ENCODE measurements at regions not wholly inside any gene's neighbourhood (a gene's known extent, or its start where the extent isn't known, plus 50 kb on each side); places are given as distances from the start of the nearest gene placed in this dataset.

- no peak overlapping the region for H2AFZ ChIP-seq (ENCODE audit: low read depth, low read length, severe bottlenecking)
- H3K36me3 ChIP-seq (ENCODE audit: low read length), result no peaks in the 10 kb centered on the region
- H3K9me3 ChIP-seq (ENCODE audit: insufficient read depth, low read length), result no peaks in the 10 kb centered on the region
- no peak overlapping the region for H3K4me2 ChIP-seq (ENCODE audit: low read depth, low read length, poor library complexity, severe bottlenecking)
- H3K9ac ChIP-seq (ENCODE audit: low read length), result no peak overlapping the region
- H4K20me1 ChIP-seq (ENCODE audit: low read depth, low read length), result no peaks in the 10 kb centered on the region
- TF ChIP-seq, protein P1, sequence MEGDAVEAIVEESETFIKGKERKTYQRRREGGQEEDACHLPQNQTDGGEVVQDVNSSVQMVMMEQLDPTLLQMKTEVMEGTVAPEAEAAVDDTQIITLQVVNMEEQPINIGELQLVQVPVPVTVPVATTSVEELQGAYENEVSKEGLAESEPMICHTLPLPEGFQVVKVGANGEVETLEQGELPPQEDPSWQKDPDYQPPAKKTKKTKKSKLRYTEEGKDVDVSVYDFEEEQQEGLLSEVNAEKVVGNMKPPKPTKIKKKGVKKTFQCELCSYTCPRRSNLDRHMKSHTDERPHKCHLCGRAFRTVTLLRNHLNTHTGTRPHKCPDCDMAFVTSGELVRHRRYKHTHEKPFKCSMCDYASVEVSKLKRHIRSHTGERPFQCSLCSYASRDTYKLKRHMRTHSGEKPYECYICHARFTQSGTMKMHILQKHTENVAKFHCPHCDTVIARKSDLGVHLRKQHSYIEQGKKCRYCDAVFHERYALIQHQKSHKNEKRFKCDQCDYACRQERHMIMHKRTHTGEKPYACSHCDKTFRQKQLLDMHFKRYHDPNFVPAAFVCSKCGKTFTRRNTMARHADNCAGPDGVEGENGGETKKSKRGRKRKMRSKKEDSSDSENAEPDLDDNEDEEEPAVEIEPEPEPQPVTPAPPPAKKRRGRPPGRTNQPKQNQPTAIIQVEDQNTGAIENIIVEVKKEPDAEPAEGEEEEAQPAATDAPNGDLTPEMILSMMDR (IDR thresholded peaks at IDR 0.05; ENCODE audit: insufficient read depth, low read length, poor library complexity, severe bottlenecking), result no peak
- no peak for TF ChIP-seq EZH2phosphoT487 (conservative IDR thresholded peaks at IDR 0.05; ENCODE audit: low read length)
- no peaks in the 10 kb centered on the region for H3K79me2 ChIP-seq (ENCODE audit: insufficient read depth, low read length)
- no peaks in the 10 kb centered on the region for H3K9me2 ChIP-seq (replicated peaks; ENCODE audit: insufficient read depth, low read length)
- no peak overlapping the region for H3K27ac ChIP-seq (ENCODE audit: low read depth, low read length)
- no peak overlapping the region for H3K4me3 ChIP-seq (ENCODE audit: insufficient read depth, low read length, poor library complexity, severe bottlenecking)
- no peaks in the 10 kb centered on the region for H3F3A ChIP-seq (ENCODE audit: insufficient read depth)
- no peaks in the 10 kb centered on the region for H3K27me3 ChIP-seq (ENCODE audit: low read length)
These were observed 392.1 kb downstream of the CNTNAP4 start for GRCh38 chr16:76669288-76669687.

DNA sequence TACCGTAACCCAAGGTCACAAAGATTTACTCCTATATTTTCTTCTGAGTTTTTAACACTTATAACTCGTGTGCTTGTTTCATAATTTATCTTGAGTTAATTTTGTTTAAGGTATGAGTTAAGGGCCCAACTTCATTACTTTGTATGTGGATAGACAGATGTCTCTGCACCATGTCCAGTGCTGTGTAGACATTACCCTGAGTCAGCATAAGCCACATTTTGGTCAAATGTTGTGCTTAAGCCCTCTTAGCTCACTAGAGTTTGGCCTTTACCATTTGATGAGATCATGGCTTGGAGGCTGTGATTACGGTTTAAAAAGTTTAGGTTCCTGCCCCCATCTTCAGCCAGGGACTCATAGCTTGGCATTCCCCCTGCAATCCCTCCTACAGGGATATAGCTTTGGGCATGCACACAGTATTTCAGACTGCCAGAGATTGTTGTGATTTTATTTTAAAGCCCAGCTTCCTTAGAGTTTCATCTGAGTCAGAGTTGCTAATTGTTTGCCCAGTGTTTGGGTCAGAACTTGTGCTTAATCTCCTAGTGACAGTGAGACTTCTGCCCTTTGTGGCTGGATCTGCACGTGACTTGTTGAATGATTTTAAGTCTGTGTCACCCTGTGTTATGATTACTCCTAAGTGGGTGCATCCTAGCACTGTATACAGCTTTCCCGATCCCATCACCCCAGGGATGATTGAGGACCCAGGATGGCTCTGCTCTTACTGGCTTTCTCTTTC lies 393.1 kb downstream of the CNTNAP4 start:
- Histone ChIP-seq H3K9ac (ENCODE audit: low read length) (no peak overlapping the region), H3F3A (ENCODE audit: insufficient read depth) (no peaks in the 10 kb centered on the region), H3K4me2 (ENCODE audit: low read depth, low read length, poor library complexity, severe bottlenecking) (no peak overlapping the region), H3K9me2 (replicated peaks; ENCODE audit: insufficient read depth, low read length) (no peaks in the 10 kb centered on the region), H3K79me2 (ENCODE audit: insufficient read depth, low read length) (no peaks in the 10 kb centered on the region), H3K9me3 (ENCODE audit: insufficient read depth, low read length) (no peaks in the 10 kb centered on the region), H4K20me1 (ENCODE audit: low read depth, low read length) (no peaks in the 10 kb centered on the region), H3K27ac (ENCODE audit: low read depth, low read length) (no peak overlapping the region), H3K4me3 (ENCODE audit: insufficient read depth, low read length, poor library complexity, severe bottlenecking) (no peak overlapping the region), H3K36me3 (ENCODE audit: low read length) (no peaks in the 10 kb centered on the region), H2AFZ (ENCODE audit: low read depth, low read length, severe bottlenecking) (no peak overlapping the region), H3K27me3 (ENCODE audit: low read length) (no peaks in the 10 kb centered on the region)
- no peak for TF ChIP-seq EZH2phosphoT487 (conservative IDR thresholded peaks at IDR 0.05; ENCODE audit: low read length)
- TF ChIP-seq, protein P1 (IDR thresholded peaks at IDR 0.05; ENCODE audit: insufficient read depth, low read length, poor library complexity, severe bottlenecking), result no peak

DNA sequence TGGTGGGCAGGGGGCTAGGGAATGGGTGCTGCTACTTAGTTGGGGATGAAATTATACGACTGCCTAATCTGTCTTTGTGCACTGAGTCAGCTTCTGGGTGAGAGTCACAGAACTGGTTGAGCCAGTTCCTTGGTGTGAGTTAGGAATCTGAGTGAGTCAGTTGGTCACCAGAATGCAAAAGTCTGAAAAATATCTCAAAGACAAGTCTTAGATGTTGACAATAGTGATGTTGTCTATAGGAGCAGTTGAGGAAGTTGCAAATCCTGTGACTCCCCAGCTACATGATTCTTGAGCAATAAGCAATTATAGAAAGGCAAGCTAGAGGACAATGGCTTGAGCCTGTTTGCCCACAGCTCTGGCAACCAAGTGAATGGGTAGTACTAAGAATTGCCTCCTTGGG lies 399.2 kb downstream of the CNTNAP4 start:
- H3K4me2 ChIP-seq (ENCODE audit: low read depth, low read length, poor library complexity, severe bottlenecking), result no peak overlapping the region
- H3K79me2 ChIP-seq (ENCODE audit: insufficient read depth, low read length), result no peaks in the 10 kb centered on the region
- no peaks in the 10 kb centered on the region for H3K9me3 ChIP-seq (ENCODE audit: insufficient read depth, low read length)
- no peaks in the 10 kb centered on the region for H3F3A ChIP-seq (ENCODE audit: insufficient read depth)
- no peaks in the 10 kb centered on the region for H3K27me3 ChIP-seq (ENCODE audit: low read length)
- no peaks in the 10 kb centered on the region for H4K20me1 ChIP-seq (ENCODE audit: low read depth, low read length)
- no peaks in the 10 kb centered on the region for H3K9me2 ChIP-seq (replicated peaks; ENCODE audit: insufficient read depth, low read length)
- H2AFZ ChIP-seq (ENCODE audit: low read depth, low read length, severe bottlenecking), result no peak overlapping the region
- no peaks in the 10 kb centered on the region for H3K36me3 ChIP-seq (ENCODE audit: low read length)
- no peak overlapping the region for H3K4me3 ChIP-seq (ENCODE audit: insufficient read depth, low read length, poor library complexity, severe bottlenecking)
- TF ChIP-seq, protein P1 (IDR thresholded peaks at IDR 0.05; ENCODE audit: insufficient read depth, low read length, poor library complexity, severe bottlenecking), result no peak
- TF ChIP-seq EZH2phosphoT487 (conservative IDR thresholded peaks at IDR 0.05; ENCODE audit: low read length), result no peak
- H3K27ac ChIP-seq (ENCODE audit: low read depth, low read length), result no peak overlapping the region
- H3K9ac ChIP-seq (ENCODE audit: low read length), result no peak overlapping the region

Measured in SU-DHL-6 (cell line).